Ammon's horn (tissue), 1 donor: ENCODE measurements at regions not wholly inside any gene's neighbourhood (a gene's known extent, or its start where the extent isn't known, plus 50 kb on each side); places are given as distances from the start of the nearest gene placed in this dataset.

Experiments
- DNase-seq: peaks from one replicate; pipeline ENCODE4 v3.0.0-alpha.2; 2016; ENCODE audit warnings: low spot score

- DNase-seq = no peak
These were observed 517.3 kb downstream of the KLF12 start for GRCh38 chr13:73616861-73617260.

GRCh38 chr13:73610799-73611592 is 523.2 kb downstream of the KLF12 start:
- no peak for DNase-seq

- no peak for DNase-seq
These were observed 525.3 kb downstream of the KLF12 start for GRCh38 chr13:73608711-73609485.

GRCh38 chr13:73608157-73608516 is 526.1 kb downstream of the KLF12 start:
- no peak for DNase-seq

GRCh38 chr13:73607489-73608156 is 526.6 kb downstream of the KLF12 start:
- DNase-seq = no peak

- DNase-seq = no peak
These were observed 530.6 kb downstream of the KLF12 start for GRCh38 chr13:73603646-73604045.

GRCh38 chr13:73602295-73602694 is 531.9 kb downstream of the KLF12 start:
- no peak for DNase-seq

GRCh38 chr13:73601708-73602107 is 532.5 kb downstream of the KLF12 start:
- no peak for DNase-seq

- no peak for DNase-seq
These were observed 534.7 kb downstream of the KLF12 start for GRCh38 chr13:73599232-73600128.

GRCh38 chr13:73598020-73598712 is 536.0 kb downstream of the KLF12 start:
- no peak for DNase-seq

- no peak for DNase-seq
These were observed 537.6 kb downstream of the KLF5 start for GRCh38 chr13:73596382-73596781.

- DNase-seq = no peak
These were observed 534.5 kb downstream of the KLF5 start for GRCh38 chr13:73593199-73593765.

GRCh38 chr13:73591861-73592260 is 533.1 kb downstream of the KLF5 start:
- no peak for DNase-seq

GRCh38 chr13:73590795-73591194 is 532.0 kb downstream of the KLF5 start:
- DNase-seq = no peak

GRCh38 chr13:73585236-73585635 is 526.4 kb downstream of the KLF5 start:
- no peak for DNase-seq

- no peak for DNase-seq
These were observed 524.5 kb downstream of the KLF5 start for GRCh38 chr13:73583331-73583730.

- no peak for DNase-seq
These were observed 521.9 kb downstream of the KLF5 start for GRCh38 chr13:73580513-73581267.

GRCh38 chr13:73579574-73580274 is 520.9 kb downstream of the KLF5 start:
- DNase-seq = no peak

- no peak for DNase-seq
These were observed 519.6 kb downstream of the KLF5 start for GRCh38 chr13:73578251-73578875.
